Stomach (tissue), 8 donors: ENCODE measurements at regions not wholly inside any gene's neighbourhood (a gene's known extent, or its start where the extent isn't known, plus 50 kb on each side); places are given as distances from the start of the nearest gene placed in this dataset.

Source experiments
- DNase-seq, 2 donors: peaks; one replicate each; pipeline versions ENCODE4 v3.0.0 to v3.0.0-alpha.2; 2013 to 2019
- H3K27ac ChIP-seq, 5 donors: fragments of 200-600 bp in 4 of 5; sonication (generic) in 4 of 5; one replicate each; pipeline ENCODE4 v1.5.1; 2013 to 2019; ENCODE audit warnings: mild to moderate bottlenecking in 1 of 5, moderate library complexity in 1 of 5
- H3K27me3 ChIP-seq, 3 donors: fragments of 200-600 bp; sonication (generic); one replicate each; pipeline ENCODE4 v1.5.1; 2017 to 2019; ENCODE audit warnings: mixed run types in 1 of 3
- H3K36me3 ChIP-seq, 4 donors: fragments of 200-600 bp; sonication (generic); 1 replicate in 3 of 4; 2 replicates in 1 of 4; pipeline ENCODE4 v1.5.1; 2016 to 2019
- H3K4me1 ChIP-seq, 4 donors: fragments of 200-600 bp; sonication (generic); one replicate each; pipeline ENCODE4 v1.5.1; 2016 to 2019
- H3K4me3 ChIP-seq, 4 donors: fragments of 200-600 bp; sonication (generic) in 3 of 4; one replicate each; pipeline ENCODE4 v1.5.1; 2016 to 2019; ENCODE audit warnings: mild to moderate bottlenecking in 1 of 4
- H3K9me3 ChIP-seq, 4 donors: fragments of 200-600 bp; sonication (generic); one replicate each; pipeline ENCODE4 v1.5.1; 2016 to 2019
- EP300 ChIP-seq: sonication (generic); formaldehyde crosslinking; IDR thresholded peaks from one replicate; pipeline ENCODE4 v1.6.1; 2017; ENCODE audit warnings: antibody characterized with exemption
- POLR2A ChIP-seq, 4 donors: fragments of 450-650 bp; IDR thresholded peaks; one replicate each; pipeline ENCODE4 v1.6.1; 2016; ENCODE audit warnings: antibody characterized with exemption in 4 of 4, control low read depth in 2 of 4, mild to moderate bottlenecking in 1 of 4, moderate library complexity in 1 of 4
- POLR2AphosphoS5 ChIP-seq, 3 donors: sonication (generic); formaldehyde crosslinking; IDR thresholded peaks; one replicate each; pipeline ENCODE4 v1.6.1; 2016; ENCODE audit warnings: antibody characterized with exemption in 3 of 3
- WGBS, 5 donors: extraction: QIAGEN DNeasy Blood & Tissue Kit in 3 of 5; methylation state at CpG; one replicate each; pipeline versions ENCODE4 v1.1.5 to v1.1.7; 2013 to 2018; 5-methylcytosine and 5-hydroxymethylcytosine counted together
- intact Hi-C: fragments of 100-400 bp; cut with DNase I; formaldehyde crosslinking; loops from one replicate; pipeline ENCODE4 v1.15.1; 2023; ENCODE audit warnings: low total_unique reads
- TF ChIP-seq, protein P1 (sequence below), 7 experiments: fragments of 450-650 bp in 4 of 7; fragments of 200-600 bp in 3 of 7; sonication (generic) in 3 of 7; IDR thresholded peaks; one replicate each; pipeline ENCODE4 v1.5.1; 2016 to 2019; ENCODE audit warnings: antibody characterized with exemption in 7 of 7, control low read depth in 2 of 7, mild to moderate bottlenecking in 1 of 7
- donor health status: healthy with polysubstance abuse.
- donor health status: Bipolar disorder and iron deficiency.
- donor health status: healthy.

- DNase-seq = no peak
- intact Hi-C loops = no loop called here
- H3K27ac ChIP-seq = no peak overlapping the region
- no peaks in the 10 kb centered on the region for H3K4me1 ChIP-seq
- no peak overlapping the region for H3K4me3 ChIP-seq
- no peaks in the 10 kb centered on the region for H3K9me3 ChIP-seq
- TF ChIP-seq, protein P1, sequence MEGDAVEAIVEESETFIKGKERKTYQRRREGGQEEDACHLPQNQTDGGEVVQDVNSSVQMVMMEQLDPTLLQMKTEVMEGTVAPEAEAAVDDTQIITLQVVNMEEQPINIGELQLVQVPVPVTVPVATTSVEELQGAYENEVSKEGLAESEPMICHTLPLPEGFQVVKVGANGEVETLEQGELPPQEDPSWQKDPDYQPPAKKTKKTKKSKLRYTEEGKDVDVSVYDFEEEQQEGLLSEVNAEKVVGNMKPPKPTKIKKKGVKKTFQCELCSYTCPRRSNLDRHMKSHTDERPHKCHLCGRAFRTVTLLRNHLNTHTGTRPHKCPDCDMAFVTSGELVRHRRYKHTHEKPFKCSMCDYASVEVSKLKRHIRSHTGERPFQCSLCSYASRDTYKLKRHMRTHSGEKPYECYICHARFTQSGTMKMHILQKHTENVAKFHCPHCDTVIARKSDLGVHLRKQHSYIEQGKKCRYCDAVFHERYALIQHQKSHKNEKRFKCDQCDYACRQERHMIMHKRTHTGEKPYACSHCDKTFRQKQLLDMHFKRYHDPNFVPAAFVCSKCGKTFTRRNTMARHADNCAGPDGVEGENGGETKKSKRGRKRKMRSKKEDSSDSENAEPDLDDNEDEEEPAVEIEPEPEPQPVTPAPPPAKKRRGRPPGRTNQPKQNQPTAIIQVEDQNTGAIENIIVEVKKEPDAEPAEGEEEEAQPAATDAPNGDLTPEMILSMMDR (IDR thresholded peaks at IDR 0.05) = no peak
- no peak for TF ChIP-seq EP300
- no peak for TF ChIP-seq POLR2A (IDR thresholded peaks at IDR 0.05)
- no peak for TF ChIP-seq POLR2AphosphoS5 (IDR thresholded peaks at IDR 0.05)
- H3K27me3 ChIP-seq = peaks cover 0 to 34% (median 11%) of the 10 kb centered on the region in 3 donors
- no peaks in the 10 kb centered on the region for H3K36me3 ChIP-seq
- WGBS, 5 donors = 44 to 59% (median 55%) methylated on average over 3 to 4 of the region's 4 CpGs
These were observed 525.0 kb downstream of the PTPRU start for GRCh38 chr1:29761159-29761928.

DNA sequence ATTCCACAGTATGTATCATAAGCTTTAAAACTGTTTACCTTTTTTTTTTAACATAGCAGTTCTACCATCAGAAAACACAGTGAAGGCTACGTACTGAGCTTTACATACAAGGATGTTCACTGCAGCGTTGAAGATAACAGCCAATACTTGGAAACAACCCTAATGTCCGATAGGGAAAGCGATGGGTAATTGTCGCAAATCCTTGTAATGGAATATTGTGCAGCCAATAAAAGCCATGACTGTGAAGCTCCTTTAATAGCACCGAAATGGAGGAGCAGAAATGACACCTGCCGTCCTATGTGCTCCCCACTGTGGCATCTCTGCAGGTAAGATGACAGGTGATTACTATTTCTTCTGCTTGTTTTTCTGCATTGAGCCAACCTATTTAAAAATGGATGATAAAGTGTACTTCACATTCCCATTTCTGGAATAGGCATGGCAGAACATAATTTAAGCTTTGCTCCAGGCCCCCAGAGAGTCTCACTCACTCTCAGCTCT, 523.8 kb downstream of the PTPRU start:
- H3K9me3 ChIP-seq = no peaks in the 10 kb centered on the region
- peaks cover 0 to 45% (median 11%) of the 10 kb centered on the region in 3 donors for H3K27me3 ChIP-seq
- H3K4me3 ChIP-seq = no peak overlapping the region
- DNase-seq = no peak
- intact Hi-C loops = no loop called here
- no peak for TF ChIP-seq EP300
- TF ChIP-seq POLR2A (IDR thresholded peaks at IDR 0.05) = no peak
- TF ChIP-seq POLR2AphosphoS5 (IDR thresholded peaks at IDR 0.05) = no peak
- TF ChIP-seq, protein P1 (IDR thresholded peaks at IDR 0.05) = no peak
- no peaks in the 10 kb centered on the region for H3K36me3 ChIP-seq
- 84 to 89% (median 86%) methylated on average over 7 of the region's 7 CpGs for WGBS, 5 donors
- no peak overlapping the region for H3K27ac ChIP-seq
- no peaks in the 10 kb centered on the region for H3K4me1 ChIP-seq

DNA sequence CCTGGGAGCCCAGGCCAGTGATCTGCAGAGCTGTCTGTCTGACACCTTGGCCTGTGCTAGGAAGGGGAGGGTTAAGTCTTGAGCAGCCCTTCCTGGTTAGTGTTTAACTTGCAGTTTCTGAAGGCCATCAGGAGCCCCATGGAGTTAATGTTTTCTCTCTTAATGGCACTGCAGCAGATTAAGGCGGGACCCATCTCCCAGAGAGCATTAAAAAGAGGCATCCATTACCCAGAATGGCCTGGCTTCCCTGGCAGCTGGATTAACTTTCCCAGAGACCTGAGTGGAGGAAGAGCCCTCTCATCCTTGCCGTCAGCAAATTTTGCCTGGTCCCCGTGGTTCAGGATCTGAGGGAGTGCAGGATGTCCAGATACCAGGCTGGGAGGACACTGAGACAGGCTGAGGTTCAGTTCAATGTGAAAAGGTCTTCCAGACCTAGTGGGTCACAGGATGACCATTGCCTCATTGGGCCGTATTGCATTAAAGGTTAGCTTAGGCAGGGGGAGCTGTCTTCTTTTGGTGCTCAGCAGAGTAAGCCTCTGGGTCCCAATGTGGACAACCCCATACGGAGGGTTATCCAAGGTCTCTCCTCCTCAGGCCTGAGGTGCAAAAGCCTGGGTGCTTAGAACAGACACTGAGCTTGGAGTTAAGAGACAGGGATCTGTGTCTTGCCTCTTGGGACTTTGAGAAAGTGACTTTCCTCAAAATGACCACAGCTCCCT, 522.6 kb downstream of the PTPRU start:
- Histone ChIP-seq H3K4me3 (no peak overlapping the region), H3K36me3 (no peaks in the 10 kb centered on the region), H3K27me3 (peaks cover 0 to 42% (median 8%) of the 10 kb centered on the region in 3 donors), H3K27ac (no peak overlapping the region), H3K4me1 (no peaks in the 10 kb centered on the region), H3K9me3 (no peaks in the 10 kb centered on the region)
- intact Hi-C loops = no loop called here
- WGBS, 5 donors = 26 to 40% (median 36%) methylated on average over 5 of the region's 5 CpGs
- no peak for DNase-seq
- TF ChIP-seq, protein P1 (IDR thresholded peaks at IDR 0.05) = no peak
- TF ChIP-seq POLR2AphosphoS5 (IDR thresholded peaks at IDR 0.05) (no peak), EP300 (no peak), POLR2A (IDR thresholded peaks at IDR 0.05) (no peak)

DNA sequence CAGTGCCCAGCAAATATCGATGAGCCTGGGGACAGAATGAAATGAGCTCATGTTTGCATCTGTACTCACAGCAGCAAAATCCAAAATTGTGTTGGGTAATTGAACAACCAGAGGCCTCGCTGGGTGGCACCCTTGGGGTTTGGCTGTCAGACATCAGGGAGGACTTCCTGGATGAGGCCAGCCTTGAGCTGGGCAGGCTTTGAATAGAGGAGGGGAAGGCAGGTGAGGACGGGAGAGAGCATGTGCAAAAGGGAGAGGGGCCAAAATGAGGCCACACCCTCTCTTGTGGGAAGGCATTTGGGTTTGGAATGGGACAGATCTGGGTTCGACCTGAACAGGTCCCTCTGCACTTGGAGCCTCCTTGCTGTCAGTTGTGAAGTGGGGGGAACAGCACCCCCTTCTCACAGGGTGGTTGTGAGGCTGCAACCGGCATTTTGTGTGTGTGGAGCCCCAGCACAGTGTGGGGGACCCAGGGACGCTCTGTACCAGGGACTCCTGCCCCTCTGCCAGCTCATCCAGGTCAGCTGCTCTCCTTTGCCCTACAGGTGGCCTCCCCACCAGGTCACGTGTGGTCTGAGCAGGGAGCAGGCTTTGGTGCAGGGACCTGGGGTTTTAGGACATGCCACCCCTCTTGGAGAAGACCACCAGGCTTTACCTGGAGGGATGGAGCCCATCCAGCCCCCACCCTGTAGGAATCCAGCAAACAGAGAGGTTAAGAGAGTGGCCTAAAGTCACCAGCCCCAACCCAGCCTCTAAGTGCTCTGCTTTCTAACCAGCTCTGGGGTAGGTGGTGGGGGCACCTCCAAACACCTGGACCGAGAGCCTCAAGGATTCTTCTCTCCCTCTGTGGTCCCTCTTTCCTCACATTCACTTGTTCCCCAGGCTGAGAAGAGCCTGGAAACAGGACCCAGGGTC, 521.8 kb downstream of the PTPRU start:
- Histone ChIP-seq H3K27me3 (peaks cover 0 to 48% (median 7%) of the 10 kb centered on the region in 3 donors), H3K36me3 (no peaks in the 10 kb centered on the region), H3K4me1 (no peaks in the 10 kb centered on the region), H3K4me3 (no peak overlapping the region), H3K27ac (no peak overlapping the region), H3K9me3 (no peaks in the 10 kb centered on the region)
- WGBS, 5 donors = 50 to 56% (median 55%) methylated on average over 5 to 8 of the region's 8 CpGs
- TF ChIP-seq, protein P1 (IDR thresholded peaks at IDR 0.05) = no peak
- no peak for TF ChIP-seq POLR2A (IDR thresholded peaks at IDR 0.05)
- TF ChIP-seq EP300 = no peak
- TF ChIP-seq POLR2AphosphoS5 (IDR thresholded peaks at IDR 0.05) = no peak
- intact Hi-C loops = no loop called here
- no peak for DNase-seq
